ENCODE measurements at regions not wholly inside any gene's neighbourhood (a gene's known extent, or its start where the extent isn't known, plus 50 kb on each side); places are given as distances from the start of the nearest gene placed in this dataset.

DNA sequence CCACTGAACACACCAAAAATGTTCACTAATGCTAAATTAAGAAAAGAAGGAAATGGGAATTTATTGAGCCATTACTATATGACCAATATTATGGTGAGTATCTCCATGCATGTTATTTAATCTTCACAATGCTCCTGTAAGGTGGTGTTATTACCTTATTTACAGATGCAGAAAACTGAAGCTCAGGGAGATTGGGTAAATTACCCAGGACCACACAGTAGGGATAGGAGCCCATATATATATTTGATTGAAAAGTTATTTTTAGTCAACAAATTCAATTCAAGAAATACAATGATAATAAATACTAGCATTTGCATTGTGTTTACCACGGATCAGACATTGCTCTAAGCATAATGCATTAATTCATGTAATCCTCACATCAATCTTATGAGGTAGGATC is 202.2 kb upstream of the FBXO11 start:
- no peaks in the 10 kb centered on the region for H4K20me1 ChIP-seq (ENCODE audit: insufficient read depth, poor library complexity, severe bottlenecking)
- no peak for TF ChIP-seq EZH2 (IDR thresholded peaks at IDR 0.05; ENCODE audit: borderline replicate concordance)
- WGBS (ENCODE audit: low lambda C conversion rate, missing lambda C conversion rate): 85% methylated on average over 1 of the region's 1 CpG
- no peak for DNase-seq (ENCODE audit: low spot score)
- H3K9me2 ChIP-seq (replicated peaks; ENCODE audit: insufficient read depth): no peaks in the 10 kb centered on the region
- H3K4me2 ChIP-seq: no peak overlapping the region
- no peaks in the 10 kb centered on the region for H3K79me2 ChIP-seq
- H3K9me3 ChIP-seq (ENCODE audit: low read depth): no peaks in the 10 kb centered on the region
- H3K4me3 ChIP-seq: no peak overlapping the region
- no peak overlapping the region for H2AFZ ChIP-seq
- no peaks in the 10 kb centered on the region for H3K27me3 ChIP-seq
- H3K36me3 ChIP-seq (replicated peaks; ENCODE audit: insufficient read depth, low read depth): no peaks in the 10 kb centered on the region
- no peak overlapping the region for H3K27ac ChIP-seq
- peaks cover 27% of the 10 kb centered on the region for H3K4me1 ChIP-seq (ENCODE audit: insufficient read depth)

DNA sequence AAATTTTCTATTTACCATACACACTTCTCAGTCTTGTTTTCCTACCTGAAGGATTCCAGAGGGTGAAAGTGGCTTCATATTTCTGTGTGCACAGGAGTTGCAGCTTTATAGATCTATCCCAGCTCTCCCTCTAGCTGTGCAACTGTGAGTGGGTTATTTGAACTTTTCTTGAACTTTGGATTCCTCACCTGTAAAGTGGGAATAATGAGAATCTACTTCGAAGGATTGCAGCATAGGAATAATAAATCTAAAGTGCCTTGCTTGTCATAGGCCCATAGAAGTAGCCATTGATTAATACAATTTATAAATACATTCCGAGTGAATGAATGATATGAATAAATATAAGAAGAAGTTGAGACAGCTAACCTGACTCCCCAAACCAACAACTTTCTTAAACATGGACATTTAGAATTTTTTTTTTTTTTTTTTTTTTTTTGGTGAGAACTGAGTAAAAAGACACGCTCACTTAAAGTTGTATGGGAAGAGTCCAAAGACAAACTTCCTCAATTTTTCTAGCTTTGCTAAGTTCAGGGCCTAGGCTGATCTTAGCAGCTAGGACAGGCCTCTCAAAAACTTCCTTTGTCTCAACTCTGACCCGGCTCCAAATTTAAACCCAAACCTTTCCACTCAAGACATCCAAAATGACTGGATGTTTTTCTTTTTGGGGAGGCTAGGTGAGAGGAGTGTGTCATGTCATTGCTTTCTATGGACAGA is 203.3 kb upstream of the FBXO11 start:
- H3K4me1 ChIP-seq (ENCODE audit: insufficient read depth): peaks cover 34% of the 10 kb centered on the region
- TF ChIP-seq EZH2phosphoT487 (IDR thresholded peaks at IDR 0.05; ENCODE audit: low read depth, severe bottlenecking, unreplicated experiment) (no peak), EZH2 (IDR thresholded peaks at IDR 0.05; ENCODE audit: borderline replicate concordance) (no peak)
- TF ChIP-seq, protein P1, sequence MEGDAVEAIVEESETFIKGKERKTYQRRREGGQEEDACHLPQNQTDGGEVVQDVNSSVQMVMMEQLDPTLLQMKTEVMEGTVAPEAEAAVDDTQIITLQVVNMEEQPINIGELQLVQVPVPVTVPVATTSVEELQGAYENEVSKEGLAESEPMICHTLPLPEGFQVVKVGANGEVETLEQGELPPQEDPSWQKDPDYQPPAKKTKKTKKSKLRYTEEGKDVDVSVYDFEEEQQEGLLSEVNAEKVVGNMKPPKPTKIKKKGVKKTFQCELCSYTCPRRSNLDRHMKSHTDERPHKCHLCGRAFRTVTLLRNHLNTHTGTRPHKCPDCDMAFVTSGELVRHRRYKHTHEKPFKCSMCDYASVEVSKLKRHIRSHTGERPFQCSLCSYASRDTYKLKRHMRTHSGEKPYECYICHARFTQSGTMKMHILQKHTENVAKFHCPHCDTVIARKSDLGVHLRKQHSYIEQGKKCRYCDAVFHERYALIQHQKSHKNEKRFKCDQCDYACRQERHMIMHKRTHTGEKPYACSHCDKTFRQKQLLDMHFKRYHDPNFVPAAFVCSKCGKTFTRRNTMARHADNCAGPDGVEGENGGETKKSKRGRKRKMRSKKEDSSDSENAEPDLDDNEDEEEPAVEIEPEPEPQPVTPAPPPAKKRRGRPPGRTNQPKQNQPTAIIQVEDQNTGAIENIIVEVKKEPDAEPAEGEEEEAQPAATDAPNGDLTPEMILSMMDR (IDR thresholded peaks at IDR 0.05; ENCODE audit: poor library complexity): no peak
- H3K27me3 ChIP-seq: no peaks in the 10 kb centered on the region
- H4K20me1 ChIP-seq (ENCODE audit: insufficient read depth, poor library complexity, severe bottlenecking): no peaks in the 10 kb centered on the region
- H3K79me2 ChIP-seq: no peaks in the 10 kb centered on the region
- no peak for DNase-seq (ENCODE audit: low spot score)
- H2AFZ ChIP-seq: no peak overlapping the region
- H3K9me2 ChIP-seq (replicated peaks; ENCODE audit: insufficient read depth): no peaks in the 10 kb centered on the region
- H3K27ac ChIP-seq: peak overlapping the region; percentile 36
- no peak overlapping the region for H3K4me2 ChIP-seq
- no peaks in the 10 kb centered on the region for H3K36me3 ChIP-seq (replicated peaks; ENCODE audit: insufficient read depth, low read depth)
- no peak overlapping the region for H3K4me3 ChIP-seq
- H3K9me3 ChIP-seq (ENCODE audit: low read depth): no peaks in the 10 kb centered on the region
- 75% methylated on average over 4 of the region's 4 CpGs for WGBS (ENCODE audit: low lambda C conversion rate, missing lambda C conversion rate)

DNA sequence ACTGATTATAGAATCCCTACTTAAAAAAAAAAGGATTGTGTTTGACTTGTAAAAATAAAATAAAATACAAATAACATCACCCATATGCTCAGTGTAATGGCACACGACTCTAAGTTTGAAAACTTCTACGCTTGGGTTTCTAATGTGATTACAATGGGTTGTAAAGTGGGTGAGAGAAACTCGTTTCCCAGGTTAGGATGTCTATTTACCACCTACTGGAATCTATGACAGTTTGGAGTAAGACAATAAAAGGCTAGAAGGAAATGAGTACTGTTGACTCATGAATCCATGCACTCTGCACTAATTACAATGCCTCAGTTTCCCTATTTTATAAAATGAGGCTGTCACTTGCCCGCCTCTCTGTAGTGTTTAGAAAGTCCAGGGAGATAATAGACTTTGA is 204.0 kb upstream of the FOXN2 start:
- no peak overlapping the region for H2AFZ ChIP-seq
- no peaks in the 10 kb centered on the region for H4K20me1 ChIP-seq (ENCODE audit: insufficient read depth, poor library complexity, severe bottlenecking)
- H3K36me3 ChIP-seq (replicated peaks; ENCODE audit: insufficient read depth, low read depth): no peaks in the 10 kb centered on the region
- no peaks in the 10 kb centered on the region for H3K27me3 ChIP-seq
- peak overlapping the region; percentile 81 for H3K4me2 ChIP-seq
- H3K4me3 ChIP-seq: no peak overlapping the region
- H3K9me2 ChIP-seq (replicated peaks; ENCODE audit: insufficient read depth): no peaks in the 10 kb centered on the region
- peak overlapping the region; percentile 97 for H3K27ac ChIP-seq
- no peaks in the 10 kb centered on the region for H3K79me2 ChIP-seq
- 60% methylated on average over 4 of the region's 4 CpGs for WGBS (ENCODE audit: low lambda C conversion rate, missing lambda C conversion rate)
- no peak for DNase-seq (ENCODE audit: low spot score)
- H3K9me3 ChIP-seq (ENCODE audit: low read depth): no peaks in the 10 kb centered on the region
- TF ChIP-seq, protein P1 (IDR thresholded peaks at IDR 0.05; ENCODE audit: poor library complexity): no peak
- no peak for TF ChIP-seq EZH2phosphoT487 (IDR thresholded peaks at IDR 0.05; ENCODE audit: low read depth, severe bottlenecking, unreplicated experiment)
- no peak for TF ChIP-seq EZH2 (IDR thresholded peaks at IDR 0.05; ENCODE audit: borderline replicate concordance)
- peaks cover 41% of the 10 kb centered on the region for H3K4me1 ChIP-seq (ENCODE audit: insufficient read depth)

DNA sequence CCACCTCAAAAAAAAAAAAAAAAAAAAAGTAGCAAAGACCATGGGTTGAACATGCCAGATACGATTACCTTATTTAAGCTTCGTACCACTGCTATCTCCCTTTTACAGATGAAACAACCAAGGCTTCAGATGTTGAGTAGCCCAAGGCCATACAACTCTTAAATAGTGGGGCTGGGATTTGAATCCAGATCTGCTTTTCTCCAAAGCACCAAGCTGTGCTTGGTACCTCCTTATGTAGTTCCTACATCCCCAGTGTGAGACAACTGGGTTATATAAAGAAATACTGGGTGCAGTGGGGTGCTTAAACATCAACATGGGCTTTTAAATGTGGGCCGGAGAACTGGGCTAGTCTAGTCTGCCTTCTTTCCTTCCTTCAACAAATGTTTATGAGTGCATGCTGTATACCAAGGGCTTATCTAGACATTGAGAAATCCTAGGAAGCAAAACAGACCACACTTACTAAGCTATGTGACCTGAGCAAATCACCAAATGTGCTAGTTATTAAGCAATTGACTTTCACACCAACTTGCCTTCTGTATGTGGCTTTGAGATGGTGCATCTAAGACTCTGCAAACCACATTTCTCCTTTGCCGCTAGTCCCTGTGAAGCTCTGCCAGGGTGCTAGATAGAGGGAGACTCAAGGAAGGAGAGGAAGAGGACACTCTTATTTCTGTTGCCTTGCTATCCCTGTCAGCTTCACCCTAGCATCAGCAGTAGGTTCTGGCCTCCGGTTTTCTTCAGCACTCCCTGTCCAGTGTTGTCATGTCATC is 201.4 kb upstream of the FOXN2 start:
- H3K27ac ChIP-seq: peak overlapping the region; percentile 97
- TF ChIP-seq EZH2phosphoT487 (IDR thresholded peaks at IDR 0.05; ENCODE audit: low read depth, severe bottlenecking, unreplicated experiment): no peak
- TF ChIP-seq, protein P1 (IDR thresholded peaks at IDR 0.05; ENCODE audit: poor library complexity): no peak
- TF ChIP-seq EZH2 (IDR thresholded peaks at IDR 0.05; ENCODE audit: borderline replicate concordance): no peak
- peaks cover 30% of the 10 kb centered on the region for H3K4me1 ChIP-seq (ENCODE audit: insufficient read depth)
- 64% methylated on average over 5 of the region's 5 CpGs for WGBS (ENCODE audit: low lambda C conversion rate, missing lambda C conversion rate)
- no peaks in the 10 kb centered on the region for H4K20me1 ChIP-seq (ENCODE audit: insufficient read depth, poor library complexity, severe bottlenecking)
- H3K27me3 ChIP-seq: no peaks in the 10 kb centered on the region
- no peaks in the 10 kb centered on the region for H3K9me2 ChIP-seq (replicated peaks; ENCODE audit: insufficient read depth)
- H3K4me2 ChIP-seq: peak overlapping the region; percentile 36
- H3K79me2 ChIP-seq: no peaks in the 10 kb centered on the region
- no peaks in the 10 kb centered on the region for H3K36me3 ChIP-seq (replicated peaks; ENCODE audit: insufficient read depth, low read depth)
- no peak overlapping the region for H3K4me3 ChIP-seq
- no peak overlapping the region for H2AFZ ChIP-seq
- H3K9me3 ChIP-seq (ENCODE audit: low read depth): no peaks in the 10 kb centered on the region
- DNase-seq (ENCODE audit: low spot score): peak; percentile 61

Data from hepatocyte (in vitro differentiated cells).